ENCODE measurements at regions not wholly inside any gene's neighbourhood (a gene's known extent, or its start where the extent isn't known, plus 50 kb on each side); places are given as distances from the start of the nearest gene placed in this dataset.

DNA sequence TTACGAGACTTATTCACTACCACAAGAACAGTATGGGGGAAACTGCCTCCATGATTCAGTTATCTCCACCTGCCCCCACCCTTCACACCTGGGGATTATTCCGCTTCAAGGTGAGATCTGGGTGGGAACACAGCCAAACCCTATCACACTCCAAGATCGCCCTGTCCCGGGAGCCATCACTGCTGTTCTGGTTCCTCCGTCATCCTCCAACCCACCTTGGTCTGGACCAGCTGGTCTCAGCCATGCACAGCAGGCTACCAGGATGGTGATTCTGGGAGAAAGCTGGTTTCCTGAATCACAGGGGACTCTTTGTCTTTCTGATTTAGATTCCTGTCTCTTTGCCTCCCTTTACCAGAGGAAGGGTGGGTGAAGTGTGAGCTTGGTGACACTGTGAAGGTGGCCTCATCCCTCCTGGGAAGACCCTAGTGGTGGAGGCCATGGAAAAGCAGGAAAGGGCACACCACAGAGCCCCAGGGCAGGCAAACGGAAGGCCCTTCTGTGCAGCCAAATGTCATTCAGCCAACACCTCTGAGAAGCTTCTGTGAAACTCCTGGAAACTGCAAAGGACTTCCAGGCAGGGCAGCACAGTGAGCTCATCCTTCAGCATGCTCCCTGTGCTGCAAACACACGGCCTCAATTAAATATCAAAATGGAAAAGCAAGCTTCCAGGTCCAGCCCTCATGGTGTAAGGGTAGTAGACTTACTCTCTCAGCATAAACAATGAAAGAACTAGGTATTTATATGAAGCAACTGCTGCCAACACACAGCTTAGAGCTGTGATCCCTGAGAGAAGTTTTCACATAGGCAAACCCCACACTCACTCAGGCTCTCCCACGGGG, 169.8 kb downstream of the ANKRD60 start:
- TF ChIP-seq, protein P1, sequence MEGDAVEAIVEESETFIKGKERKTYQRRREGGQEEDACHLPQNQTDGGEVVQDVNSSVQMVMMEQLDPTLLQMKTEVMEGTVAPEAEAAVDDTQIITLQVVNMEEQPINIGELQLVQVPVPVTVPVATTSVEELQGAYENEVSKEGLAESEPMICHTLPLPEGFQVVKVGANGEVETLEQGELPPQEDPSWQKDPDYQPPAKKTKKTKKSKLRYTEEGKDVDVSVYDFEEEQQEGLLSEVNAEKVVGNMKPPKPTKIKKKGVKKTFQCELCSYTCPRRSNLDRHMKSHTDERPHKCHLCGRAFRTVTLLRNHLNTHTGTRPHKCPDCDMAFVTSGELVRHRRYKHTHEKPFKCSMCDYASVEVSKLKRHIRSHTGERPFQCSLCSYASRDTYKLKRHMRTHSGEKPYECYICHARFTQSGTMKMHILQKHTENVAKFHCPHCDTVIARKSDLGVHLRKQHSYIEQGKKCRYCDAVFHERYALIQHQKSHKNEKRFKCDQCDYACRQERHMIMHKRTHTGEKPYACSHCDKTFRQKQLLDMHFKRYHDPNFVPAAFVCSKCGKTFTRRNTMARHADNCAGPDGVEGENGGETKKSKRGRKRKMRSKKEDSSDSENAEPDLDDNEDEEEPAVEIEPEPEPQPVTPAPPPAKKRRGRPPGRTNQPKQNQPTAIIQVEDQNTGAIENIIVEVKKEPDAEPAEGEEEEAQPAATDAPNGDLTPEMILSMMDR (IDR thresholded peaks at IDR 0.05 in 2 of 3, conservative IDR thresholded peaks at IDR 0.05 in 1 of 3; ENCODE audit: control insufficient read depth in 2 of 3, extremely low read depth in 1 of 3, insufficient read depth in 1 of 3, low read depth in 3 of 3, low read length in 3 of 3): no peak
- TF ChIP-seq, protein P2, sequence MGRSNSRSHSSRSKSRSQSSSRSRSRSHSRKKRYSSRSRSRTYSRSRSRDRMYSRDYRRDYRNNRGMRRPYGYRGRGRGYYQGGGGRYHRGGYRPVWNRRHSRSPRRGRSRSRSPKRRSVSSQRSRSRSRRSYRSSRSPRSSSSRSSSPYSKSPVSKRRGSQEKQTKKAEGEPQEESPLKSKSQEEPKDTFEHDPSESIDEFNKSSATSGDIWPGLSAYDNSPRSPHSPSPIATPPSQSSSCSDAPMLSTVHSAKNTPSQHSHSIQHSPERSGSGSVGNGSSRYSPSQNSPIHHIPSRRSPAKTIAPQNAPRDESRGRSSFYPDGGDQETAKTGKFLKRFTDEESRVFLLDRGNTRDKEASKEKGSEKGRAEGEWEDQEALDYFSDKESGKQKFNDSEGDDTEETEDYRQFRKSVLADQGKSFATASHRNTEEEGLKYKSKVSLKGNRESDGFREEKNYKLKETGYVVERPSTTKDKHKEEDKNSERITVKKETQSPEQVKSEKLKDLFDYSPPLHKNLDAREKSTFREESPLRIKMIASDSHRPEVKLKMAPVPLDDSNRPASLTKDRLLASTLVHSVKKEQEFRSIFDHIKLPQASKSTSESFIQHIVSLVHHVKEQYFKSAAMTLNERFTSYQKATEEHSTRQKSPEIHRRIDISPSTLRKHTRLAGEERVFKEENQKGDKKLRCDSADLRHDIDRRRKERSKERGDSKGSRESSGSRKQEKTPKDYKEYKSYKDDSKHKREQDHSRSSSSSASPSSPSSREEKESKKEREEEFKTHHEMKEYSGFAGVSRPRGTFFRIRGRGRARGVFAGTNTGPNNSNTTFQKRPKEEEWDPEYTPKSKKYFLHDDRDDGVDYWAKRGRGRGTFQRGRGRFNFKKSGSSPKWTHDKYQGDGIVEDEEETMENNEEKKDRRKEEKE (IDR thresholded peaks at IDR 0.05): no peak
- no peak for TF ChIP-seq SUZ12 (IDR thresholded peaks at IDR 0.05; ENCODE audit: unreplicated experiment)
- TF ChIP-seq BACH1 (IDR thresholded peaks at IDR 0.05; ENCODE audit: borderline replicate concordance): no peak
- TF ChIP-seq EGR1 (IDR thresholded peaks at IDR 0.05; ENCODE audit: borderline replicate concordance in 1 of 2, low read depth in 2 of 2, low read length in 2 of 2): no peak
- no peak for TF ChIP-seq GATAD2B (conservative IDR thresholded peaks at IDR 0.05; ENCODE audit: low read depth)
- no peak for TF ChIP-seq MXI1 (IDR thresholded peaks at IDR 0.05; ENCODE audit: low read depth, low read length)
- TF ChIP-seq FOXM1 (IDR thresholded peaks at IDR 0.05; ENCODE audit: low read depth, low read length): no peak
- TF ChIP-seq, protein P3, sequence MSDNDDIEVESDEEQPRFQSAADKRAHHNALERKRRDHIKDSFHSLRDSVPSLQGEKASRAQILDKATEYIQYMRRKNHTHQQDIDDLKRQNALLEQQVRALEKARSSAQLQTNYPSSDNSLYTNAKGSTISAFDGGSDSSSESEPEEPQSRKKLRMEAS (IDR thresholded peaks at IDR 0.05; ENCODE audit: low read depth, low read length): no peak
- TF ChIP-seq JUND (IDR thresholded peaks at IDR 0.05; ENCODE audit: low read depth, low read length): no peak

Measured in GM12878 (cell line).